GM23248 (cell line): ENCODE measurements at regions not wholly inside any gene's neighbourhood (a gene's known extent, or its start where the extent isn't known, plus 50 kb on each side); places are given as distances from the start of the nearest gene placed in this dataset.

Experiments used
- EZH2 ChIP-seq: fragments of 200-600 bp; sonication (generic); IDR thresholded peaks from 2 replicates; pipeline ENCODE4 v1.6.1; 2018; ENCODE audit warnings: antibody characterized with exemption, mild to moderate bottlenecking; ENCODE audit not compliant: insufficient read depth, poor library complexity, severe bottlenecking
- EZH2phosphoT487 ChIP-seq: fragments of 200-600 bp; sonication (generic); IDR thresholded peaks from 2 replicates; pipeline ENCODE4 v1.6.1; 2018; ENCODE audit warnings: antibody characterized with exemption, moderate library complexity, mild to moderate bottlenecking, low read depth; ENCODE audit not compliant: insufficient read depth

DNA sequence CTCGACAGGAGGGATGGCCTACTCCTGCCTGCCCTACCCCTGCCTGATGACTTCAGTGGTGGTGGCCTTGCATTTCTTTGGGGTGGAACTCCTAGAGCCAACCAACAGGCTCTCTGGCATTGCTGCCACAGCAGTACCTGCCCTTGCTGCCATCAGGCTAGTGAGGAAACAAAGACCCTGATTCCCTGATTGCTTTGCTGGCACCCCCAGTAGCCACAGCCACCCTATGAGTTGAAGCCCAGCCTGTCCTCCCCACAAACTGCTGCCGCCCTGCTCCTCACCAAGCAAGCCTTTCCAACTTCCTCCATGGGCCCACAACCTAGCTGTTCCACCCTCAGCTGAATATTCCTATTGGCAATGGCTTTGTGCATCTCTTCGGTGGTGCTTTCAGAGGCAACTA, 52.5 kb upstream of the KHDRBS2 start:
- TF ChIP-seq EZH2phosphoT487, result no peak
- no peak for TF ChIP-seq EZH2
